ENCODE measurements at regions not wholly inside any gene's neighbourhood (a gene's known extent, or its start where the extent isn't known, plus 50 kb on each side); places are given as distances from the start of the nearest gene placed in this dataset.
A peak's percentile ranks its signal among the peaks of the same experiment; 100 is the strongest.

DNA sequence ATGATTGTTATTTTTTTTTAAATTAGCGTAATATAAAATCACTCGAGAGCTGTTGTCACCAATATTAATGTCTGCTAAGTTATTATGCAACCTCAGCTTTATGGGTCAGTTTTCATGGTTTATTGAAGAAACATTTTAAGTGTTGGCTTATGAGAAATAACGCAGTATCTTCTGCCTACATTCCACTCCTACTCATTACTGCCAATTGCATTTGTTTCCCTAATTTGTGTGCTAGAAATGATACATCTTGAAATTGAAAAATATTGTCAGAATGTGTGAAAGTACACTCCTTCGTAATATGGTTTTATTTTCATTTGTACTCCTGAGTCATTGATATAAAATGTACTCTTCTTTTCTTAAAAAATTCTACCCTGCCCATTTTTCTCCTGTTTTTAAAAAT lies 333.3 kb upstream of the HSF2 start:
- TF ChIP-seq SPI1 (IDR thresholded peaks at IDR 0.05; ENCODE audit: low read depth, low read length) (no peak), POLR2A (IDR thresholded peaks at IDR 0.05; ENCODE audit: low read depth, low read length) (no peak), TAF1 (IDR thresholded peaks at IDR 0.05; ENCODE audit: low read depth, low read length) (no peak)
- FAIRE-seq (no peak), DNase-seq (ENCODE audit: insufficient read length, low spot score) (no peak)

DNA sequence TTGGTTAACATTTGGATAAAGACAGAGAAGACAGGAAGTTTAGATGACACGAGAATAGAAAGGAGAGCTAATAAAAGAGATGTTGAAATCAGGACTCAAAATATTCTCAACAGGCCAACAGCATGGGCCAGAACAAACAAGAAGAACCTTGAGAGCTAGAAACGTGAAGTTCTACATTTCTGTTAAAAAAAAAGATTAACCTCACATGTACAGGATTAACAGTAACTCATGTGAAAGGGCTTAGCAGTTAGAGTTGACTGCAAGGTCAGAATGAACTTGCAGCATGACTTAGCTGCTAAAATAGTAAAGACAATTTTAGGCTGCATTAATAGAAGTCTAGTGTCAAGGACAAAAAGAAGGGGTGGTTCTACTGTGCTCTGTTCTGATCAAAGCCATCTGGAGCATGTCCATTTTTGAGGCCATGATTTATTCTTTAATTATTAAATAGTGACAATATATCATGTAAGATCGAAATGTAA lies 331.1 kb upstream of the HSF2 start:
- FAIRE-seq (no peak), DNase-seq (ENCODE audit: insufficient read length, low spot score) (no peak)
- TF ChIP-seq POLR2AphosphoS5 (IDR thresholded peaks at IDR 0.05; ENCODE audit: low read depth, low read length) (no peak), POU2F2 (IDR thresholded peaks at IDR 0.05; ENCODE audit: low read depth, low read length) (no peak), SPI1 (IDR thresholded peaks at IDR 0.05; ENCODE audit: low read depth, low read length) (no peak), TAF1 (IDR thresholded peaks at IDR 0.05; ENCODE audit: low read depth, low read length) (no peak), POLR2A (IDR thresholded peaks at IDR 0.05; ENCODE audit: low read depth, low read length) (no peak), PAX5 (IDR thresholded peaks at IDR 0.05; ENCODE audit: insufficient read depth, low read length, severe bottlenecking) (no peak)

DNA sequence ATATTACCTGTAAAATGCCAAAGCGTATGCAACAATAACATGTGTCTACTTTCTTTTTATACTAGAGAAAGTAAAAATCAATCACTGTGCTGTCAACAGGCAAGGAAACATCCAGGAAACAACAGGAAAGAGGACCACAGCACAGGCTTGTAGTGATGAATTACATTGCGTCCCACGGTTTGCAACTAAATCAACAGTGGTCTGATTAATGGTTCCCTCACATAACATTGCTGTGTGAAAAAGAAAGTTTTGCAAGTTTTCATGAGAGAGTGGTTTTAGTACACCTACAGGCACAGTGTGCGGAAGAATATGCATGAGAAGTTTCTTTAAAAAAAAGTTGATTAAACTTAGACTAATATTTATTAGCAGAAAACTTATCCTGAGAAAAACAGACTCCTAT lies 329.5 kb upstream of the HSF2 start:
- FAIRE-seq (no peak), DNase-seq (ENCODE audit: insufficient read length, low spot score) (no peak)
- TF ChIP-seq PAX5 (IDR thresholded peaks at IDR 0.05; ENCODE audit: insufficient read depth, low read length, severe bottlenecking), result no peak
- TF ChIP-seq POLR2A (IDR thresholded peaks at IDR 0.05; ENCODE audit: low read depth, low read length), result no peak
- no peak for TF ChIP-seq POU2F2 (IDR thresholded peaks at IDR 0.05; ENCODE audit: low read depth, low read length)
- TF ChIP-seq SPI1 (IDR thresholded peaks at IDR 0.05; ENCODE audit: low read depth, low read length), result no peak
- TF ChIP-seq POLR2AphosphoS5 (IDR thresholded peaks at IDR 0.05; ENCODE audit: low read depth, low read length), result no peak
- no peak for TF ChIP-seq TAF1 (IDR thresholded peaks at IDR 0.05; ENCODE audit: low read depth, low read length)

DNA sequence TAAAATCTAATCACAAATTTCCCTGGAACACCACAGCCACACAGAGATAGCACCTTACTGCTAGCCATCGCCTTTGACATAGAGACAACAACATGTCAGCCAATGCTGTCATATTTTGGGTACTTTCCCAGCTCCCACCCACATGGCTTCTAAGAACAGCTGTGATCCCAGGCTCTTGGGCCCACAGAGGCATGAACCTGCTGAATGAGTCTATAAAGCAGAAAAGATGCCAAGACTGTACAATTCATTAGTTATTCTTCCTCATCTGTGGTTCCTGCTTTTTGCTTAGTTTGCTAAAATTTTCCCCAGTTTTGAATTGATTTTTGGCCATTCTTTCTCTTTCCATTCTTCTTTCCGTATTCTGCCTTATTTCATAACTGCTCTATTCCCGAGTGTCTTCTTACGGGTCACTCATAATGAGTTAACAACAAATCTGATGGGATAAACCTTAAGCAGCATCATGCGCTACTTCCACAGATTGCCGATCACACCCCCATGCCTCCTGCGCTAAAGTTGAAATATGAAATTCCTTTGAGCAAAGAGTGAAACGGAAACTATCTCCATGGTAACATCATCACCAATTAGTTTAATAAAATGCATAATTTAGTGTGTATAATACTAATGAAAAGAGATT lies 327.3 kb upstream of the HSF2 start:
- no peak for TF ChIP-seq POU2F2 (IDR thresholded peaks at IDR 0.05; ENCODE audit: low read depth, low read length)
- no peak for TF ChIP-seq POLR2A (IDR thresholded peaks at IDR 0.05; ENCODE audit: low read depth, low read length)
- no peak for TF ChIP-seq POLR2AphosphoS5 (IDR thresholded peaks at IDR 0.05; ENCODE audit: low read depth, low read length)
- no peak for TF ChIP-seq TAF1 (IDR thresholded peaks at IDR 0.05; ENCODE audit: low read depth, low read length)
- TF ChIP-seq PAX5 (IDR thresholded peaks at IDR 0.05; ENCODE audit: insufficient read depth, low read length, severe bottlenecking), result no peak
- no peak for TF ChIP-seq SPI1 (IDR thresholded peaks at IDR 0.05; ENCODE audit: low read depth, low read length)
- DNase-seq (ENCODE audit: insufficient read length, low spot score) (no peak), FAIRE-seq (no peak)

DNA sequence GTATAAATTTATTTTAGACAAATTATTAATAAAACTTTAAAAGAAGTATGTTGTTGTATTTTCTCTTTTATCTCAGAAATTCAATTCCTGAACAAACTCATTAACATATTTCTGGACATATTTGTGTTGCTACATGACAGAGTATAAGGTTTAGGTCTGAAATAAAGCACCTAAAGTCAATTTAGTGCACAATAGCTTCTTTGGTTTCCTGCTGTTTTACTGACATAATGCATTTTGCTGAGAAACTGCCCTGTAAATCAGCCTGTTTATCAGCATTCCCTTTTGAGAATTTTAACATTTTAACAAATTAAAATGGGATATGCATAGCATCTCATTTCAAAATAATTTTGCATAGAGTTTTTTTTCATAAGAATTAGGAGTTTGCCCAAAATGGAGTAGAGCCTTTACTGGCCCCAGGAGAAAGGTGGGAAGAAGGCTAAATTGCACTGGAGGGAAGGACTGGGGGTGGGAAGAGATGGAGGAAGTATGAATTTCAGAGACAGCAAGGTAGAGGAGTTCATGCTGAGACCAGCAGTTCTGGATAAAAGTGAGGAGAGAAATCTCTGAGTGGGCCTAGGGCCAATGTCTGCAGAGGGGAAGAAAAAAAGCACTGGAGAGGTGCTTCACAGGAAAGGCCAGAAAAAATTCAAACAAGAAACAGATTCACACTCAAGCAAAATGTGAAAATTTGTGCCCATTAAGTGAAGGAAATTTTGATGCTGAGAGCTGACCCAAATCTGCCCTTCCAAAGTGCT lies 324.2 kb upstream of the HSF2 start:
- no peak for TF ChIP-seq POU2F2 (IDR thresholded peaks at IDR 0.05; ENCODE audit: low read depth, low read length)
- no peak for TF ChIP-seq TAF1 (IDR thresholded peaks at IDR 0.05; ENCODE audit: low read depth, low read length)
- TF ChIP-seq POLR2AphosphoS5 (IDR thresholded peaks at IDR 0.05; ENCODE audit: low read depth, low read length), result no peak
- TF ChIP-seq PAX5 (IDR thresholded peaks at IDR 0.05; ENCODE audit: insufficient read depth, low read length, severe bottlenecking), result no peak
- TF ChIP-seq POLR2A (IDR thresholded peaks at IDR 0.05; ENCODE audit: low read depth, low read length), result no peak
- no peak for TF ChIP-seq SPI1 (IDR thresholded peaks at IDR 0.05; ENCODE audit: low read depth, low read length)

DNA sequence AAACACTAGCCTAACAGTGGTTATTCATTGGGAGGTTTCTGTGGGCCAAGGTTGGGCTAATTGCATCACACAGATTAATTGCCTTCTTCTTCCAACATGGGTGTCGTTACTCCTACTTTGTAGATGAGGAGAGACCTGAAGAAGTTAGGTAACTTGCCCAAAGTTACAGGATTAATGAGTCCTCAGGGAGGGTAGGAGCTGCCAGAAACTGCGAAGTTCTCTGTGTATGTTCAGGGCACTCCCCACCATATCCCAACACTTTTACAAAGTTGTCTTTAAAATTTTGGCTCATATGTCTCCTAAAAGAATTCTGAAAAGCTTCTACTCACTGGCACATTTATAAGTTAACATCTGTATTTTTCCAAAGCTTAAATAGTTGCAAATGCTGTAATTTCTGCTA lies 323.5 kb upstream of the HSF2 start:
- TF ChIP-seq SPI1 (IDR thresholded peaks at IDR 0.05; ENCODE audit: low read depth, low read length) (no peak), POLR2AphosphoS5 (IDR thresholded peaks at IDR 0.05; ENCODE audit: low read depth, low read length) (no peak), POU2F2 (IDR thresholded peaks at IDR 0.05; ENCODE audit: low read depth, low read length) (no peak), TAF1 (IDR thresholded peaks at IDR 0.05; ENCODE audit: low read depth, low read length) (no peak)
- no peak for FAIRE-seq
- no peak for DNase-seq (ENCODE audit: insufficient read length, low spot score)

More for the DNA sequence above, 324.2 kb upstream of the HSF2 start:
- DNase-seq (ENCODE audit: insufficient read length, low spot score), result no peak
- FAIRE-seq, result no peak

DNA sequence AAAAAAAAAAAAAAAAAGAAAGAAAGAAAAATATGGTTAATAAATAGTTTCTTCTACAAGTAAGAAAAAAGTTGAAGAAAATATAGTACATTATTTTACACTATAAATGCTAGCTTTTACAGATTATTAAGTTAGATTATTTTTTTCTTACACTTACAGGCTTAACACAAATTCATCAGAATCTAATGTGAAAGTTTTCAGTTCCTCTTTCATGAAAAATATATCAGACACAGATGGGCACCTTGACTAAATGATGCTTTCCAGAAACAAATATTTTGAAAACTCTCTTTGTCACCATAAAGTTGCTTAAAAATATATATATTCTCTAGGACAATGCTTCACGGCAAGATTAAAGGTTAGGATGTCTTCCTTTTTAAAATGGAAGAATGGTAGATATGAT lies 321.8 kb upstream of the HSF2 start:
- FAIRE-seq, result no peak
- DNase-seq (ENCODE audit: insufficient read length, low spot score), result no peak
- TF ChIP-seq SPI1 (IDR thresholded peaks at IDR 0.05; ENCODE audit: low read depth, low read length) (peak; percentile 71; the same call in 1 of the 2 replicates), TAF1 (IDR thresholded peaks at IDR 0.05; ENCODE audit: low read depth, low read length) (no peak), POU2F2 (IDR thresholded peaks at IDR 0.05; ENCODE audit: low read depth, low read length) (no peak), PAX5 (IDR thresholded peaks at IDR 0.05; ENCODE audit: insufficient read depth, low read length, severe bottlenecking) (no peak), POLR2A (IDR thresholded peaks at IDR 0.05; ENCODE audit: low read depth, low read length) (no peak), POLR2AphosphoS5 (IDR thresholded peaks at IDR 0.05; ENCODE audit: low read depth, low read length) (no peak)

DNA sequence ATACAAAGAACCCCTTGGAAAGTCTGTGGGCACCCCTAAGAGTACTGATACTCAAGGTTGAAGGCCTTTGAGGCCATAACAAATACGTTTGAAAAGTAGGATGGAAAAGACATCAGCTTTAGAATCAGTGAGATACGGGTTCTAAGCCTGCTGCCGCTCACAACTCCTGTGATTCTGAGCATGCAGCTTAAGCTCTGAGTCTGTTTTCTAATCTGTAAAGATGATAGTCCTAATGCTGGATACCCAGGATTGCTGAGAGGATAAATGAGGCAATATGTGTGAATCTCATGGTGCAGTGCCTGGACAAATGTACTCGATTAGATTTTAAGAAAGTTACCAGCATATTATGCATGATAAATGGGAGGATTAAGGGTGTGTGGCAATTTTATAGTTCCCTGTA lies 321.0 kb upstream of the HSF2 start:
- FAIRE-seq (no peak), DNase-seq (ENCODE audit: insufficient read length, low spot score) (no peak)
- TF ChIP-seq PAX5 (IDR thresholded peaks at IDR 0.05; ENCODE audit: insufficient read depth, low read length, severe bottlenecking), result no peak
- TF ChIP-seq POU2F2 (IDR thresholded peaks at IDR 0.05; ENCODE audit: low read depth, low read length), result no peak
- TF ChIP-seq POLR2A (IDR thresholded peaks at IDR 0.05; ENCODE audit: low read depth, low read length), result no peak
- TF ChIP-seq TAF1 (IDR thresholded peaks at IDR 0.05; ENCODE audit: low read depth, low read length), result no peak
- no peak for TF ChIP-seq POLR2AphosphoS5 (IDR thresholded peaks at IDR 0.05; ENCODE audit: low read depth, low read length)
- TF ChIP-seq SPI1 (IDR thresholded peaks at IDR 0.05; ENCODE audit: low read depth, low read length), result no peak

DNA sequence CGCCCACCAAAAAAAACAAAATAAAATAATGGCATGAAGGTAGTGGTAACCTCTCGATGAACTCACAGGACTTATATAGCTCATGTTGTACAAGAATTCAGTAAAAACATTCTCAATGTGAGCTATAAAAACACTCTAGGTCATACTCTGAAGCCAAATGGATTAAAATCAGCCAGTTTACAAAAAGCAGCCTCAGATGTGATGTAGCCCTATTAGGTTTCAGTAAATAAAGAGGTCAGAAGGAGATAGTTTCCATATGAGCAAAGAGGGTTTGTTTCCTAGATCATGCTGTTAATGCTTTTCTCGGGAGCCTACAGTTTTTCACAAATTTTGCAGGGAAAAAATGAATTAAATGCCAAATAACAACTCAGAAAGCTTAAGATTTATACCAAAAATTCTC lies 319.5 kb upstream of the HSF2 start:
- no peak for TF ChIP-seq PAX5 (IDR thresholded peaks at IDR 0.05; ENCODE audit: insufficient read depth, low read length, severe bottlenecking)
- no peak for TF ChIP-seq TAF1 (IDR thresholded peaks at IDR 0.05; ENCODE audit: low read depth, low read length)
- no peak for TF ChIP-seq POLR2A (IDR thresholded peaks at IDR 0.05; ENCODE audit: low read depth, low read length)
- no peak for TF ChIP-seq SPI1 (IDR thresholded peaks at IDR 0.05; ENCODE audit: low read depth, low read length)
- no peak for TF ChIP-seq POLR2AphosphoS5 (IDR thresholded peaks at IDR 0.05; ENCODE audit: low read depth, low read length)
- no peak for TF ChIP-seq POU2F2 (IDR thresholded peaks at IDR 0.05; ENCODE audit: low read depth, low read length)
- FAIRE-seq (no peak), DNase-seq (ENCODE audit: insufficient read length, low spot score) (no peak)
